SK-N-SH treated with all-trans-retinoic acid at 6 μM for 48 hours (cell line): ENCODE measurements at regions not wholly inside any gene's neighbourhood (a gene's known extent, or its start where the extent isn't known, plus 50 kb on each side); places are given as distances from the start of the nearest gene placed in this dataset.

Source experiments
- ARNTL ChIP-seq: fragments of 450-650 bp; formaldehyde crosslinking; IDR thresholded peaks from 2 replicates; pipeline ENCODE4 v1.5.0; 2020; ENCODE audit warnings: low read depth, mild to moderate bottlenecking, moderate library complexity, borderline replicate concordance
- SNAI2 ChIP-seq: fragments of 250-450 bp; sonication (Bioruptor Pico); IDR thresholded peaks from 2 replicates; pipeline ENCODE4 v1.5.0; 2020; ENCODE audit warnings: mild to moderate bottlenecking, moderate library complexity

- TF ChIP-seq ARNTL (CRISPR knock-in tag) (no peak), SNAI2 (no peak)
Observed at GRCh38 chr3:94472511-94472910, 409.6 kb downstream of the NSUN3 start.
